GM18867 (cell line): ENCODE measurements at regions not wholly inside any gene's neighbourhood (a gene's known extent, or its start where the extent isn't known, plus 50 kb on each side); places are given as distances from the start of the nearest gene placed in this dataset.
"Not testable (repeated sequence)": the region's sequence is repeated elsewhere in the genome, so short reads cannot be mapped to it uniquely, and the experiment has no call there.

ENCODE experiments used
- ATAC-seq: cut with Tn5 transposase; IDR thresholded peaks from one replicate; pipeline ENCODE4 v1.9.1; 2021; ENCODE audit warnings: mild to moderate bottlenecking, moderate library complexity; ENCODE audit not compliant: unreplicated experiment

- ATAC-seq = not testable (repeated sequence)
Measured at GRCh38 chr7:91755121-91755520, 125.4 kb downstream of the MTERF1 start.

- no peak for ATAC-seq
Measured at GRCh38 chr7:91759205-91759863, 121.2 kb downstream of the MTERF1 start.

- no peak for ATAC-seq
Measured at GRCh38 chr7:91767820-91768219, 112.7 kb downstream of the MTERF1 start.

GRCh38 chr7:91771394-91771793 lies 109.1 kb downstream of the MTERF1 start:
- ATAC-seq = no peak

- no peak for ATAC-seq
Measured at GRCh38 chr7:91771921-91772815, 108.3 kb downstream of the MTERF1 start.

- no peak for ATAC-seq
Measured at GRCh38 chr7:91776171-91776570, 104.3 kb downstream of the MTERF1 start.

- ATAC-seq = no peak
Measured at GRCh38 chr7:91777522-91777921, 103.0 kb downstream of the MTERF1 start.

- no peak for ATAC-seq
Measured at GRCh38 chr7:91778416-91778815, 102.1 kb downstream of the MTERF1 start.

- no peak for ATAC-seq
Measured at GRCh38 chr7:91780521-91780920, 100.0 kb downstream of the MTERF1 start.

GRCh38 chr7:91784469-91784868 lies 96.0 kb downstream of the MTERF1 start:
- peak; percentile 41 for ATAC-seq

GRCh38 chr7:91787931-91788330 lies 92.6 kb downstream of the MTERF1 start:
- ATAC-seq = no peak

- ATAC-seq = no peak
Measured at GRCh38 chr7:91789086-91789485, 91.4 kb downstream of the MTERF1 start.

- ATAC-seq = no peak
Measured at GRCh38 chr7:91789558-91789957, 90.9 kb downstream of the MTERF1 start.

- ATAC-seq = not testable (repeated sequence)
Measured at GRCh38 chr7:91790646-91791045, 89.9 kb downstream of the MTERF1 start.

- ATAC-seq = no peak
Measured at GRCh38 chr7:91796122-91796521, 84.4 kb downstream of the MTERF1 start.

- ATAC-seq = no peak
Measured at GRCh38 chr7:91798425-91798824, 82.1 kb downstream of the MTERF1 start.

- no peak for ATAC-seq
Measured at GRCh38 chr7:91800389-91800788, 80.1 kb downstream of the MTERF1 start.

GRCh38 chr7:91801331-91801983 lies 79.0 kb downstream of the MTERF1 start:
- no peak for ATAC-seq

- no peak for ATAC-seq
Measured at GRCh38 chr7:91811236-91811635, 69.3 kb downstream of the MTERF1 start.

GRCh38 chr7:91811641-91812040 lies 68.9 kb downstream of the MTERF1 start:
- ATAC-seq = no peak

GRCh38 chr7:91812388-91812787 lies 68.1 kb downstream of the MTERF1 start:
- no peak for ATAC-seq

- ATAC-seq = peak; percentile 85
Measured at GRCh38 chr7:91814189-91814588, 66.3 kb downstream of the MTERF1 start.
